ENCODE measurements at regions not wholly inside any gene's neighbourhood (a gene's known extent, or its start where the extent isn't known, plus 50 kb on each side); places are given as distances from the start of the nearest gene placed in this dataset.

DNA sequence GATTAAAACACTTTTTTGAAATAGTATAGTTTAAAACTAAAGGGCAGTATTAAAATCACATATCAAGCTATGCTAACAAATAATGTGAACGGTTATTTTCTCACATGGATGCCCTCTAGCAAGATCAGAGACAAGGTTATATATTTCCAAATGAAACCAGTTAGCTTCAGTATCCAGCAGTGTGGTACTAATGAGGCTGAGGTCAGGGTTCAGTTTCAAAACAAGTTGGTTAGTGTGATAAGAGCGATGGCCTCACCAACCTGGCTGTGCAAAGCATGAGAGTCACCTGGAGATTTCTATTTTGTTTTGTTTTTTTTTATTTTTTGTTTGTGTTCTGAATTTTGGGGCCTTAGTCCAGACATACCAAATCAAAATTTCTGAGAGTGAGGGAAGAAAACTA is 352.2 kb upstream of the KITLG start:
- Histone ChIP-seq H3K27me3 (no peaks in the 10 kb centered on the region), H3K36me3 (no peaks in the 10 kb centered on the region), H3K27ac (no peak overlapping the region), H3K4me1 (ENCODE audit: insufficient read depth) (no peaks in the 10 kb centered on the region), H3K4me3 (no peak overlapping the region), H3K9me3 (no peaks in the 10 kb centered on the region)
- DNase-seq: no peak
- WGBS, 3 donors: 70 to 84% (median 77%) methylated on average over 2 of the region's 2 CpGs
- TF ChIP-seq, protein P1, sequence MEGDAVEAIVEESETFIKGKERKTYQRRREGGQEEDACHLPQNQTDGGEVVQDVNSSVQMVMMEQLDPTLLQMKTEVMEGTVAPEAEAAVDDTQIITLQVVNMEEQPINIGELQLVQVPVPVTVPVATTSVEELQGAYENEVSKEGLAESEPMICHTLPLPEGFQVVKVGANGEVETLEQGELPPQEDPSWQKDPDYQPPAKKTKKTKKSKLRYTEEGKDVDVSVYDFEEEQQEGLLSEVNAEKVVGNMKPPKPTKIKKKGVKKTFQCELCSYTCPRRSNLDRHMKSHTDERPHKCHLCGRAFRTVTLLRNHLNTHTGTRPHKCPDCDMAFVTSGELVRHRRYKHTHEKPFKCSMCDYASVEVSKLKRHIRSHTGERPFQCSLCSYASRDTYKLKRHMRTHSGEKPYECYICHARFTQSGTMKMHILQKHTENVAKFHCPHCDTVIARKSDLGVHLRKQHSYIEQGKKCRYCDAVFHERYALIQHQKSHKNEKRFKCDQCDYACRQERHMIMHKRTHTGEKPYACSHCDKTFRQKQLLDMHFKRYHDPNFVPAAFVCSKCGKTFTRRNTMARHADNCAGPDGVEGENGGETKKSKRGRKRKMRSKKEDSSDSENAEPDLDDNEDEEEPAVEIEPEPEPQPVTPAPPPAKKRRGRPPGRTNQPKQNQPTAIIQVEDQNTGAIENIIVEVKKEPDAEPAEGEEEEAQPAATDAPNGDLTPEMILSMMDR (IDR thresholded peaks at IDR 0.05): no peak
- TF ChIP-seq POLR2A (IDR thresholded peaks at IDR 0.05) (no peak), EP300 (IDR thresholded peaks at IDR 0.05) (no peak)
- intact Hi-C loops (cut with DNase I): no loop called here

DNA sequence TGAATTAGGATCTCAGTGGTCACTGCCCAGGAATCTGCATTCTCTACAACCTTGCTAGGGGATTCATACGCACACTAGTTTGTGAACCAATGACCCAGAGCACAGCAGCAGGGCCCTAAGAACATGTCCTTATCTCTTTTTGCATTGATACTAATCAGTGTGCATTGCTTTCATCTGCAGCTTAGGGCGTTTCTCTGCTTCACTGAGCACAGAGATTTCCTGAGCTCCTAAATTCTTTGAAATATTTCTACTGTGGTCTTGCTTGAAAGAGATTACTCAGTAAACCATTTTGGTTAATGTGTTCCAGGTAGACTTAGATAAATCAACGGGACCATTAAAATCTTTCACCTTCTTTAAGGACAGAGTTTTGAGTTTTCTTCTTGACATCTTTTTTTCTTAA is 351.3 kb upstream of the KITLG start:
- H3K36me3 ChIP-seq: no peaks in the 10 kb centered on the region
- no peaks in the 10 kb centered on the region for H3K27me3 ChIP-seq
- WGBS, 3 donors: 79 to 87% (median 82%) methylated on average over 3 of the region's 3 CpGs
- no peak for DNase-seq
- H3K9me3 ChIP-seq: no peaks in the 10 kb centered on the region
- H3K27ac ChIP-seq: no peak overlapping the region
- no peak overlapping the region for H3K4me3 ChIP-seq
- no peaks in the 10 kb centered on the region for H3K4me1 ChIP-seq (ENCODE audit: insufficient read depth)
- intact Hi-C loops (cut with DNase I): no loop called here
- TF ChIP-seq, protein P1 (IDR thresholded peaks at IDR 0.05): no peak
- TF ChIP-seq POLR2A (IDR thresholded peaks at IDR 0.05): no peak

DNA sequence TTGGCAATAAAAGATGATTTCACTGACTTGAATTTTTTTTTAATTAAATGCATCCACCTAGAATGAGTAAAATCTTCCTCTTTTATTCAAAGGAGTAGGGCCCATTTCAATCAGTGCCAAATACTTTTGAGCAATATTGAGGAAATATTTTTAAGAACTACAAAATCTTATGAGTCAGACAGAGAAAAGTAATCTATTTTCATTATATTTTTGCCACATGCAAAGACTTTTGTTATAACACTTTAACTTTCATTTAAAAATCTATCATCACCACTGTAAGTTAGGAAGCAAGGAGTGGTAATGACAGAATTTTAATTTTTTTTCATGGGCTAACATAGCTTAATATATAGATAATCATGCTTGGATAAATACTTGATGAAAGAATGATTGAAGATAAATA is 345.2 kb upstream of the KITLG start:
- Histone ChIP-seq H3K4me1 (ENCODE audit: insufficient read depth) (no peaks in the 10 kb centered on the region), H3K9me3 (no peaks in the 10 kb centered on the region), H3K27me3 (no peaks in the 10 kb centered on the region), H3K27ac (no peak overlapping the region), H3K4me3 (no peak overlapping the region), H3K36me3 (no peaks in the 10 kb centered on the region)
- intact Hi-C loops (cut with DNase I): no loop called here
- TF ChIP-seq EP300 (IDR thresholded peaks at IDR 0.05): no peak
- TF ChIP-seq POLR2A (IDR thresholded peaks at IDR 0.05): no peak
- TF ChIP-seq, protein P1 (IDR thresholded peaks at IDR 0.05): no peak
- no peak for DNase-seq

DNA sequence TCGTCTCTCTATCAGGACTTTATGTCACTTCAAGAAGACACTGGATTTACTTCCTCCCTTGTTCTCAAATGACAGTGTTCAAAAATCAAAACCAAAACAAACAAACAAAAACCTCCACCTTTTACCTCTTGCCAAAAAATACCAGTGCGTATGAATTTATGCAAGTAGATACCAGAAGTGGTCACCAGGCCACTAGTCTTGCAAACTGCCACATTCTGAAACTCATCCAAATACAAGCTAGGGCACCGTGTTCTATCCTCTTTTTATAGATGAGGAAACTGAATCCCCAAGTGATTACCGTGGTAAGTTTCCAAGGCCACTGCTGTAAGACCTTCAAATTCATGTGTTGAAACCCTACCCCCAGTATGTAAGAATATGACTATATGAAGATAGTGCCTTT is 343.9 kb upstream of the KITLG start:
- H3K4me3 ChIP-seq: no peak overlapping the region
- TF ChIP-seq POLR2A (IDR thresholded peaks at IDR 0.05): no peak
- TF ChIP-seq, protein P1 (IDR thresholded peaks at IDR 0.05): no peak
- TF ChIP-seq EP300 (IDR thresholded peaks at IDR 0.05): no peak
- H3K27ac ChIP-seq: no peak overlapping the region
- 80 to 85% (median 81%) methylated on average over 4 of the region's 4 CpGs for WGBS, 3 donors
- no peaks in the 10 kb centered on the region for H3K9me3 ChIP-seq
- no peaks in the 10 kb centered on the region for H3K4me1 ChIP-seq (ENCODE audit: insufficient read depth)
- no peaks in the 10 kb centered on the region for H3K36me3 ChIP-seq
- no peak for DNase-seq
- intact Hi-C loops (cut with DNase I): no loop called here
- H3K27me3 ChIP-seq: no peaks in the 10 kb centered on the region

DNA sequence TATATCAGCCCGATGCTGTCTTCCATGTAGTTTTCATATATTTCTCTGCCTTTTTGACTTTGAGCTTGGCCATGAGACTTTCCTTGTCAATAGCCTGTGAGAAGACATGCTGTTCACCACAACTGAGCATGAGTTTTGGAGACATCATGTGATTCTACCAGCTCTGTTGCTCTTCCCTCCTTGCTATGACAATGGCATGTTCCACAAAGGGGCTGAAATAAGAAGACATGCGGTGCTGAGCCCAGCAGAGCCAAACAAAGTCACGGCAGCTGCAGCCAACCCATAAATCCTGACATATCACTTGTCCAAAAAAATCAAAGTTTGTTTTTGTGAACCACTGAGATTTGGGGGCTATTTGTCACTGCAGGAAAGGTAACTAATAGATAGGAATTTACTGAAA is 343.4 kb upstream of the KITLG start:
- Histone ChIP-seq H3K4me3 (no peak overlapping the region), H3K27ac (no peak overlapping the region), H3K27me3 (no peaks in the 10 kb centered on the region), H3K4me1 (ENCODE audit: insufficient read depth) (no peaks in the 10 kb centered on the region), H3K9me3 (no peaks in the 10 kb centered on the region), H3K36me3 (no peaks in the 10 kb centered on the region)
- intact Hi-C loops (cut with DNase I): no loop called here
- WGBS, 3 donors: 72 to 90% (median 84%) methylated on average over 3 of the region's 3 CpGs
- DNase-seq: no peak
- no peak for TF ChIP-seq POLR2A (IDR thresholded peaks at IDR 0.05)

Data from ovary (tissue), 7 donors.